PC-3 (cell line): ENCODE measurements at regions not wholly inside any gene's neighbourhood (a gene's known extent, or its start where the extent isn't known, plus 50 kb on each side); places are given as distances from the start of the nearest gene placed in this dataset.

ENCODE experiments used
- ATAC-seq: fragments of 200-7000 bp; cut with Tn5 transposase; 2 replicates; pipeline ENCODE4 v1.9.1; 2020; ENCODE audit warnings: mild to moderate bottlenecking, moderate library complexity
- BruUV-seq: library from RNA; stranded (reverse); fragments of 400-500 nt; replicated peaks from 2 replicates; lab custom pipeline; 2021; lab: Mats Ljungman, UMichigan
- CTCF ChIA-PET: fragments of 300-600 bp; sonication (Branson Sonifier 250); formaldehyde crosslinking; loops from one replicate; lab custom pipeline; 2022; ENCODE audit warnings: antibody characterized with exemption; lab: Charles Lee
- POLR2A ChIA-PET: fragments of 300-600 bp; sonication (Branson Sonifier 250); formaldehyde crosslinking; loops from one replicate; lab custom pipeline; 2022; ENCODE audit warnings: antibody characterized with exemption; ENCODE audit not compliant: unreplicated experiment; lab: Charles Lee
- DNase-seq: peaks from one replicate; pipeline ENCODE4 v3.0.0-alpha.2; 2015
- H2AFZ ChIP-seq: fragments of 300-600 bp; sonication (generic); 2 replicates; pipeline ENCODE4 v1.6.0; 2016; ENCODE audit warnings: antibody characterized with exemption, low read length
- H3F3A ChIP-seq: fragments of 300-600 bp; sonication (generic); one replicate; pipeline ENCODE4 v1.6.0; 2017; ENCODE audit warnings: antibody characterized with exemption, low read length, control low read depth, mild to moderate bottlenecking; ENCODE audit not compliant: unreplicated experiment
- H3K27ac ChIP-seq: fragments of 300-600 bp; sonication (generic); 2 replicates; pipeline ENCODE4 v1.5.1; 2016; ENCODE audit warnings: mild to moderate bottlenecking, low read length
- H3K27me3 ChIP-seq: fragments of 300-600 bp; sonication (generic); 2 replicates; pipeline ENCODE4 v1.6.1; 2016; ENCODE audit warnings: low read length, mixed read lengths
- H3K36me3 ChIP-seq: fragments of 300-600 bp; sonication (generic); 2 replicates; pipeline ENCODE4 v1.6.1; 2016; ENCODE audit warnings: low read depth, mixed run types, low read length, mixed read lengths
- H3K4me1 ChIP-seq: fragments of 300-600 bp; sonication (generic); 2 replicates; pipeline ENCODE4 v1.5.1; 2016; ENCODE audit warnings: low read length; ENCODE audit not compliant: insufficient read depth
- H3K4me2 ChIP-seq: fragments of 300-600 bp; sonication (generic); 2 replicates; pipeline ENCODE4 v1.6.0; 2016; ENCODE audit warnings: low read length
- H3K4me3 ChIP-seq: fragments of 300-600 bp; sonication (generic); 2 replicates; pipeline ENCODE4 v1.5.1; 2016; ENCODE audit warnings: mild to moderate bottlenecking, low read length, mixed read lengths
- H3K79me2 ChIP-seq: fragments of 300-600 bp; sonication (generic); 2 replicates; pipeline ENCODE4 v1.6.1; 2017; ENCODE audit warnings: low read length, mixed read lengths
- H3K9ac ChIP-seq: fragments of 300-600 bp; sonication (generic); 2 replicates; pipeline ENCODE4 v1.6.0; 2016; ENCODE audit warnings: mild to moderate bottlenecking, low read length
- H3K9me2 ChIP-seq: fragments of 300-600 bp; sonication (generic); replicated peaks from 2 replicates; pipeline ENCODE4 v1.6.1; 2016; ENCODE audit warnings: mixed run types, low read length, mixed read lengths
- H3K9me3 ChIP-seq: fragments of 300-600 bp; sonication (generic); 2 replicates; pipeline ENCODE4 v1.6.1; 2016; ENCODE audit warnings: low read length, mixed read lengths
- H4K20me1 ChIP-seq: fragments of 300-600 bp; sonication (generic); 2 replicates; pipeline ENCODE4 v1.6.1; 2016; ENCODE audit warnings: low read length, mixed read lengths
- EZH2 ChIP-seq: fragments of 300-600 bp; sonication (generic); IDR thresholded peaks from one replicate; pipeline ENCODE4 v1.6.1; 2017; ENCODE audit warnings: antibody characterized with exemption, mild to moderate bottlenecking, low read length; ENCODE audit not compliant: unreplicated experiment
- EZH2phosphoT487 ChIP-seq: fragments of 300-600 bp; sonication (generic); IDR thresholded peaks from 2 replicates; pipeline ENCODE4 v1.6.1; 2018; ENCODE audit warnings: mild to moderate bottlenecking, antibody characterized with exemption, low read length, borderline replicate concordance
- intact Hi-C: fragments of 100-400 bp; cut with micrococcal nuclease; formaldehyde crosslinking; loops from 2 replicates; pipeline ENCODE4 v1.9.0; 2023
- TF ChIP-seq, protein P1 (sequence below): fragments of 300-600 bp; sonication (generic); conservative IDR thresholded peaks from 2 replicates; pipeline ENCODE4 v1.5.1; 2017; ENCODE audit warnings: antibody characterized with exemption, low read depth, mild to moderate bottlenecking, low read length

GRCh38 chr5:86442036-86442745 lies 175.6 kb upstream of the COX7C start:
- no TSS peak for BruUV-seq
- no peak for TF ChIP-seq EZH2phosphoT487
- H3K9ac ChIP-seq: no peak overlapping the region
- no peaks in the 10 kb centered on the region for H4K20me1 ChIP-seq
- H3K27ac ChIP-seq: no peak overlapping the region
- H3K4me1 ChIP-seq: no peaks in the 10 kb centered on the region
- ATAC-seq: no peak
- no peak overlapping the region for H3K4me2 ChIP-seq
- no peak overlapping the region for H2AFZ ChIP-seq
- intact Hi-C loops: no loop called here
- H3K79me2 ChIP-seq: no peaks in the 10 kb centered on the region
- H3K27me3 ChIP-seq: no peaks in the 10 kb centered on the region
- no peaks in the 10 kb centered on the region for H3K36me3 ChIP-seq
- no peak overlapping the region for H3K4me3 ChIP-seq
- ChIA-PET POLR2A (no interaction called here), CTCF (no interaction called here)
- H3K9me2 ChIP-seq: no peaks in the 10 kb centered on the region
- no peaks in the 10 kb centered on the region for H3K9me3 ChIP-seq
- no peak for DNase-seq
- no peaks in the 10 kb centered on the region for H3F3A ChIP-seq

DNA sequence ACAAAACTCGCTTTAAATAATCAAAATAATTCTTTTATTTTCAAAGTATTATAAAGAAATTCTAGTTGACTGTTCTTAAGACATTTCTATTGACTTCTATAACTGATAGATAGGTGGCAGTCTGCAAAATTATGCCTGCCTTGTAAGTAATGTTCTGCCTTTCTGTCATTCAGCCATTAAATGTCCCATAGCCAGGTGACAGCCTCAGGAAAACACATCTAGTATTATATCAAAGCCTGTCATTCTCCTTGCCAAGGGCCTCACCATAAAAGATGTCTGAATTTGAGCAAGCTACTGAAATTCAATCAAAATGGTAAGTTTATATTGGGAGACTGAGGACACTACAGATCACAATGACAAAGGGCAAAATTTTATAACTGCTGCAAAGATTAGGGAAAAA lies 170.4 kb upstream of the COX7C start:
- Histone ChIP-seq H3K4me1 (no peaks in the 10 kb centered on the region), H3K9me2 (no peaks in the 10 kb centered on the region), H3K36me3 (no peaks in the 10 kb centered on the region), H3F3A (no peaks in the 10 kb centered on the region), H3K4me2 (no peak overlapping the region), H2AFZ (no peak overlapping the region), H3K79me2 (no peaks in the 10 kb centered on the region), H3K27ac (no peak overlapping the region), H3K27me3 (no peaks in the 10 kb centered on the region), H3K9ac (no peak overlapping the region), H3K4me3 (no peak overlapping the region), H4K20me1 (no peaks in the 10 kb centered on the region), H3K9me3 (no peaks in the 10 kb centered on the region)
- intact Hi-C loops: no loop called here
- DNase-seq (no peak), ATAC-seq (no peak)
- TF ChIP-seq EZH2phosphoT487 (no peak), EZH2 (no peak)
- TF ChIP-seq, protein P1, sequence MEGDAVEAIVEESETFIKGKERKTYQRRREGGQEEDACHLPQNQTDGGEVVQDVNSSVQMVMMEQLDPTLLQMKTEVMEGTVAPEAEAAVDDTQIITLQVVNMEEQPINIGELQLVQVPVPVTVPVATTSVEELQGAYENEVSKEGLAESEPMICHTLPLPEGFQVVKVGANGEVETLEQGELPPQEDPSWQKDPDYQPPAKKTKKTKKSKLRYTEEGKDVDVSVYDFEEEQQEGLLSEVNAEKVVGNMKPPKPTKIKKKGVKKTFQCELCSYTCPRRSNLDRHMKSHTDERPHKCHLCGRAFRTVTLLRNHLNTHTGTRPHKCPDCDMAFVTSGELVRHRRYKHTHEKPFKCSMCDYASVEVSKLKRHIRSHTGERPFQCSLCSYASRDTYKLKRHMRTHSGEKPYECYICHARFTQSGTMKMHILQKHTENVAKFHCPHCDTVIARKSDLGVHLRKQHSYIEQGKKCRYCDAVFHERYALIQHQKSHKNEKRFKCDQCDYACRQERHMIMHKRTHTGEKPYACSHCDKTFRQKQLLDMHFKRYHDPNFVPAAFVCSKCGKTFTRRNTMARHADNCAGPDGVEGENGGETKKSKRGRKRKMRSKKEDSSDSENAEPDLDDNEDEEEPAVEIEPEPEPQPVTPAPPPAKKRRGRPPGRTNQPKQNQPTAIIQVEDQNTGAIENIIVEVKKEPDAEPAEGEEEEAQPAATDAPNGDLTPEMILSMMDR: no peak
- ChIA-PET CTCF (no interaction called here), POLR2A (no interaction called here)
- BruUV-seq: no TSS peak

DNA sequence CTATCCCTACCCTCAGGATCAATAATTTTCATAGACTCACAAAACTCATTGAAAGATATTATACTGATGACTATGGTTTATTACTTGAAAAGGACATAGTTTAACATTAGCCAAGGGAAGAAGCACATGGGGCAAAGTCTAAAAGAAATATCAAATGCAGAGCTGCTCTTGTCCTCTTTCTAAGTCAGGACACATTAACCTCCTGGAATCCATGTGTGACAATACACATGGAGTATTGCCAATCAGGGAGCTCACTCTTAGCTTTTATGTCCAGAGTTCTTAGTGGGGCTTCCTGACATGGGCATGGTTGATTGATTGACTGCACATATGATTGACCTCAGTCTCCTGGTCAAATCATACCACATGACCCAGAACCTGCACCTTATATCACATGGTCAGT lies 165.5 kb upstream of the COX7C start:
- Histone ChIP-seq H2AFZ (no peak overlapping the region), H3K4me3 (no peak overlapping the region), H3K27me3 (no peaks in the 10 kb centered on the region), H3K9ac (no peak overlapping the region), H3K36me3 (no peaks in the 10 kb centered on the region), H3K79me2 (no peaks in the 10 kb centered on the region), H3K9me2 (no peaks in the 10 kb centered on the region), H3F3A (no peaks in the 10 kb centered on the region), H3K9me3 (no peaks in the 10 kb centered on the region), H3K27ac (no peak overlapping the region), H4K20me1 (no peaks in the 10 kb centered on the region), H3K4me1 (no peaks in the 10 kb centered on the region), H3K4me2 (no peak overlapping the region)
- ATAC-seq (no peak), DNase-seq (no peak)
- intact Hi-C loops: no loop called here
- ChIA-PET CTCF (no interaction called here), POLR2A (no interaction called here)
- TF ChIP-seq EZH2phosphoT487 (no peak), EZH2 (no peak)
- TF ChIP-seq, protein P1: no peak
- BruUV-seq: no TSS peak
